Activated naive CD8-positive, alpha-beta T cell treated with anti-CD3 and anti-CD28 coated beads, Interleukin-2, amount 50 U/mL, for 24 hours (primary cell): ENCODE measurements at regions not wholly inside any gene's neighbourhood (a gene's known extent, or its start where the extent isn't known, plus 50 kb on each side); places are given as distances from the start of the nearest gene placed in this dataset.

Experiments
- ATAC-seq: fragments of 150-1000 bp; cut with Tn5 transposase; one replicate; pipeline ENCODE4 v1.10.0; 2021
- DNase-seq: peaks from one replicate; pipeline ENCODE4 v3.0.0; 2021
- H3K27ac Mint-ChIP-seq: one replicate; pipeline ENCODE4 v1.8.0; 2021; ENCODE audit warnings: mild to moderate bottlenecking, mixed read lengths
- H3K27me3 Mint-ChIP-seq: one replicate; pipeline ENCODE4 v1.8.0; 2021; ENCODE audit warnings: mixed read lengths
- H3K36me3 Mint-ChIP-seq: one replicate; pipeline ENCODE4 v1.8.0; 2021; ENCODE audit warnings: low read depth, mixed read lengths
- H3K4me1 Mint-ChIP-seq: one replicate; pipeline ENCODE4 v1.8.0; 2021; ENCODE audit warnings: mixed read lengths
- H3K4me3 Mint-ChIP-seq: one replicate; pipeline ENCODE4 v1.8.0; 2021; ENCODE audit warnings: mild to moderate bottlenecking, moderate library complexity, mixed read lengths
- H3K9me3 Mint-ChIP-seq: one replicate; pipeline ENCODE4 v1.8.0; 2021; ENCODE audit warnings: mixed read lengths

GRCh38 chr22:48858121-48858520 lies 969.6 kb downstream of the BRD1 start:
- Mint-ChIP-seq H3K36me3 (no peaks in the 10 kb centered on the region), H3K9me3 (no peaks in the 10 kb centered on the region), H3K4me3 (no peak overlapping the region), H3K4me1 (no peaks in the 10 kb centered on the region), H3K27me3 (peaks cover 9% of the 10 kb centered on the region), H3K27ac (no peak overlapping the region)
- DNase-seq (no peak), ATAC-seq (no peak)

- Mint-ChIP-seq H3K9me3 (no peaks in the 10 kb centered on the region), H3K36me3 (no peaks in the 10 kb centered on the region), H3K27ac (no peak overlapping the region), H3K4me3 (no peak overlapping the region), H3K27me3 (peaks cover 9% of the 10 kb centered on the region), H3K4me1 (no peaks in the 10 kb centered on the region)
- no peak for ATAC-seq
- DNase-seq: no peak
Measured at GRCh38 chr22:48857202-48857805, 970.4 kb downstream of the BRD1 start.

GRCh38 chr22:48856308-48856615 lies 971.4 kb downstream of the BRD1 start:
- no peaks in the 10 kb centered on the region for H3K4me1 Mint-ChIP-seq
- DNase-seq (no peak), ATAC-seq (no peak)
- H3K36me3 Mint-ChIP-seq: no peaks in the 10 kb centered on the region
- H3K4me3 Mint-ChIP-seq: no peak overlapping the region
- H3K9me3 Mint-ChIP-seq: no peaks in the 10 kb centered on the region
- H3K27me3 Mint-ChIP-seq: peaks cover 9% of the 10 kb centered on the region
- H3K27ac Mint-ChIP-seq: no peak overlapping the region

- H3K36me3 Mint-ChIP-seq: no peaks in the 10 kb centered on the region
- H3K4me1 Mint-ChIP-seq: no peaks in the 10 kb centered on the region
- DNase-seq (no peak), ATAC-seq (no peak)
- H3K27me3 Mint-ChIP-seq: peaks cover 9% of the 10 kb centered on the region
- no peak overlapping the region for H3K4me3 Mint-ChIP-seq
- H3K9me3 Mint-ChIP-seq: no peaks in the 10 kb centered on the region
- H3K27ac Mint-ChIP-seq: no peak overlapping the region
Measured at GRCh38 chr22:48855593-48856307, 971.9 kb downstream of the BRD1 start.

- no peak for ATAC-seq
- H3K27me3 Mint-ChIP-seq: peaks cover 9% of the 10 kb centered on the region
- H3K4me3 Mint-ChIP-seq: no peak overlapping the region
- H3K27ac Mint-ChIP-seq: no peak overlapping the region
- no peaks in the 10 kb centered on the region for H3K36me3 Mint-ChIP-seq
- DNase-seq: no peak
- no peaks in the 10 kb centered on the region for H3K9me3 Mint-ChIP-seq
- no peaks in the 10 kb centered on the region for H3K4me1 Mint-ChIP-seq
Measured at GRCh38 chr22:48855013-48855412, 972.7 kb downstream of the BRD1 start.

- H3K4me1 Mint-ChIP-seq: no peaks in the 10 kb centered on the region
- DNase-seq (no peak), ATAC-seq (no peak)
- no peaks in the 10 kb centered on the region for H3K9me3 Mint-ChIP-seq
- no peaks in the 10 kb centered on the region for H3K36me3 Mint-ChIP-seq
- no peak overlapping the region for H3K4me3 Mint-ChIP-seq
- peaks cover 4% of the 10 kb centered on the region for H3K27me3 Mint-ChIP-seq
- no peak overlapping the region for H3K27ac Mint-ChIP-seq
Measured at GRCh38 chr22:48853627-48854240, 973.9 kb downstream of the BRD1 start.

- Mint-ChIP-seq H3K36me3 (no peaks in the 10 kb centered on the region), H3K4me3 (no peak overlapping the region), H3K27me3 (peaks cover 7% of the 10 kb centered on the region), H3K4me1 (no peaks in the 10 kb centered on the region), H3K27ac (no peak overlapping the region), H3K9me3 (no peaks in the 10 kb centered on the region)
- no peak for ATAC-seq
- no peak for DNase-seq
Measured at GRCh38 chr22:48851933-48852549, 975.6 kb downstream of the BRD1 start.

- Mint-ChIP-seq H3K27ac (no peak overlapping the region), H3K4me3 (no peak overlapping the region), H3K4me1 (no peaks in the 10 kb centered on the region), H3K36me3 (no peaks in the 10 kb centered on the region), H3K27me3 (peaks cover 11% of the 10 kb centered on the region), H3K9me3 (no peaks in the 10 kb centered on the region)
- no peak for DNase-seq
- no peak for ATAC-seq
Measured at GRCh38 chr22:48850658-48851287, 976.9 kb downstream of the BRD1 start.

- H3K4me3 Mint-ChIP-seq: no peak overlapping the region
- no peaks in the 10 kb centered on the region for H3K36me3 Mint-ChIP-seq
- DNase-seq: no peak
- H3K9me3 Mint-ChIP-seq: no peaks in the 10 kb centered on the region
- peaks cover 11% of the 10 kb centered on the region for H3K27me3 Mint-ChIP-seq
- ATAC-seq: no peak
- no peaks in the 10 kb centered on the region for H3K4me1 Mint-ChIP-seq
- no peak overlapping the region for H3K27ac Mint-ChIP-seq
Measured at GRCh38 chr22:48849963-48850657, 977.6 kb downstream of the BRD1 start.

GRCh38 chr22:48849219-48849912 lies 978.3 kb downstream of the BRD1 start:
- no peak overlapping the region for H3K27ac Mint-ChIP-seq

GRCh38 chr22:48846200-48846599 lies 981.5 kb downstream of the BRD1 start:
- Mint-ChIP-seq H3K27ac (no peak overlapping the region), H3K27me3 (peaks cover 11% of the 10 kb centered on the region), H3K4me3 (no peak overlapping the region), H3K36me3 (no peaks in the 10 kb centered on the region), H3K9me3 (no peaks in the 10 kb centered on the region), H3K4me1 (no peaks in the 10 kb centered on the region)
- DNase-seq (no peak), ATAC-seq (no peak)

More at GRCh38 chr22:48849219-48849912, 978.3 kb downstream of the BRD1 start:
- Mint-ChIP-seq H3K9me3 (no peaks in the 10 kb centered on the region), H3K4me1 (no peaks in the 10 kb centered on the region), H3K4me3 (no peak overlapping the region), H3K36me3 (no peaks in the 10 kb centered on the region), H3K27me3 (peaks cover 11% of the 10 kb centered on the region)
- ATAC-seq (no peak), DNase-seq (no peak)

GRCh38 chr22:48845356-48845936 lies 982.2 kb downstream of the BRD1 start:
- DNase-seq (no peak), ATAC-seq (no peak)
- Mint-ChIP-seq H3K27ac (no peak overlapping the region), H3K4me1 (no peaks in the 10 kb centered on the region), H3K9me3 (no peaks in the 10 kb centered on the region), H3K4me3 (no peak overlapping the region), H3K36me3 (no peaks in the 10 kb centered on the region), H3K27me3 (peaks cover 11% of the 10 kb centered on the region)

GRCh38 chr22:48844056-48844675 lies 983.5 kb downstream of the BRD1 start:
- no peaks in the 10 kb centered on the region for H3K36me3 Mint-ChIP-seq
- no peak overlapping the region for H3K27ac Mint-ChIP-seq
- H3K4me1 Mint-ChIP-seq: no peaks in the 10 kb centered on the region
- no peak overlapping the region for H3K4me3 Mint-ChIP-seq
- H3K27me3 Mint-ChIP-seq: peaks cover 11% of the 10 kb centered on the region
- ATAC-seq: no peak
- no peak for DNase-seq
- no peaks in the 10 kb centered on the region for H3K9me3 Mint-ChIP-seq
